HCT116 (cell line): ENCODE measurements at regions not wholly inside any gene's neighbourhood (a gene's known extent, or its start where the extent isn't known, plus 50 kb on each side); places are given as distances from the start of the nearest gene placed in this dataset.

Experiments
- ATAC-seq: fragments of 200-7000 bp; cut with Tn5 transposase; 2 replicates; pipeline ENCODE4 v1.9.1; 2020; ENCODE audit warnings: mild to moderate bottlenecking, moderate library complexity
- BruUV-seq: library from RNA; stranded (reverse); fragments of 400-500 nt; replicated peaks from 2 replicates; lab custom pipeline; 2021; lab: Mats Ljungman, UMichigan
- CTCF ChIA-PET: fragments of 300-600 bp; sonication (Branson Sonifier 250); formaldehyde crosslinking; loops from one replicate; lab custom pipeline; 2021; ENCODE audit warnings: antibody characterized with exemption; lab: Charles Lee
- POLR2A ChIA-PET: fragments of 300-600, 350-600 bp; sonication (Branson Sonifier 250); formaldehyde crosslinking; loops from one replicate; lab custom pipeline; 2021; ENCODE audit warnings: antibody characterized with exemption; lab: Charles Lee
- RAD21 ChIA-PET, 2 experiments: fragments of 300-600 bp; sonication (Branson Sonifier 250); formaldehyde crosslinking; loops; one replicate each; lab custom pipeline; 2023; ENCODE audit warnings: low total read pairs in 2 of 2; ENCODE audit not compliant: uncharacterized antibody in 2 of 2, unreplicated experiment in 2 of 2, low non-redundant PET in 1 of 2; lab: Charles Lee
- DNase-seq: peaks from one replicate; pipeline ENCODE4 v3.0.0-alpha.2; 2010; ENCODE audit warnings: low read depth, low spot score
- H2AFZ ChIP-seq: fragments of 200-600 bp; shearing (Covaris generic), sonication (generic); 2 replicates; pipeline ENCODE4 v1.6.1; 2017; ENCODE audit warnings: low read depth, mixed run types, mixed read lengths, antibody characterized with exemption, low read length; ENCODE audit not compliant: poor library complexity, severe bottlenecking
- H3K27ac ChIP-seq: 2 replicates; pipeline ENCODE4 v1.5.1; 2012; ENCODE audit warnings: low read depth, low read length
- H3K27me3 ChIP-seq: fragments of 200-600 bp; sonication (generic); 2 replicates; pipeline ENCODE4 v1.6.1; 2016; ENCODE audit warnings: mixed run types, low read length, mixed read lengths; ENCODE audit not compliant: insufficient read depth
- H3K36me3 ChIP-seq, 2 experiments: fragments of 200-500 bp in 1 of 2; fragments of 200-600 bp in 1 of 2; sonication (Bioruptor generic) in 1 of 2; sonication (generic) in 1 of 2; 2 replicates each; pipeline versions ENCODE4 v1.5.1 to v1.6.1; 2014 to 2016; ENCODE audit warnings: low read length in 2 of 2, inconsistent platforms in 1 of 2, mixed read lengths in 1 of 2, mixed run types in 1 of 2; ENCODE audit not compliant: insufficient read depth in 2 of 2, control insufficient read depth in 1 of 2
- H3K4me1 ChIP-seq, 2 experiments: fragments of 200-600 bp in 1 of 2; sonication (generic) in 1 of 2; 2 replicates each; pipeline versions ENCODE4 v1.5.1 to v1.6.1; 2012 to 2017; ENCODE audit warnings: low read length in 2 of 2, inconsistent platforms in 1 of 2, mild to moderate bottlenecking in 1 of 2, mixed read lengths in 1 of 2, mixed run types in 1 of 2, moderate library complexity in 1 of 2; ENCODE audit not compliant: insufficient read depth in 2 of 2, control insufficient read depth in 1 of 2
- H3K4me2 ChIP-seq: fragments of 200-600 bp; sonication (generic); 2 replicates; pipeline ENCODE4 v1.6.1; 2017; ENCODE audit warnings: mixed run types, low read length, mixed read lengths
- H3K4me3 ChIP-seq, 2 experiments: fragments of 200-600 bp in 1 of 2; sonication (generic) in 1 of 2; replicated peaks in 1 of 2; 2 replicates each; pipeline ENCODE4 v1.5.1; 2011 to 2016; ENCODE audit warnings: low read length in 2 of 2, control low read depth in 1 of 2, low read depth in 1 of 2, mild to moderate bottlenecking in 1 of 2, mixed read lengths in 1 of 2, mixed run types in 1 of 2
- H3K79me2 ChIP-seq: fragments of 200-600 bp; sonication (generic); 2 replicates; pipeline ENCODE4 v1.6.1; 2017; ENCODE audit warnings: mild to moderate bottlenecking, mixed run types, low read length, moderate library complexity, mixed read lengths; ENCODE audit not compliant: insufficient read depth
- H3K9ac ChIP-seq: fragments of 200-600 bp; sonication (generic); 2 replicates; pipeline ENCODE4 v1.6.1; 2016; ENCODE audit warnings: low read length, mixed read lengths
- H3K9me2 ChIP-seq: fragments of 200-600 bp; sonication (generic), shearing (Covaris generic); 2 replicates; pipeline ENCODE4 v1.6.1; 2017; ENCODE audit warnings: mixed run types, mild to moderate bottlenecking, moderate library complexity; ENCODE audit not compliant: insufficient read depth
- H3K9me3 ChIP-seq, 2 experiments: fragments of 200-500 bp in 1 of 2; fragments of 200-600 bp in 1 of 2; sonication (Bioruptor generic) in 1 of 2; sonication (generic) in 1 of 2; 2 replicates each; pipeline ENCODE4 v1.6.1; 2014 to 2017; ENCODE audit warnings: low read length in 2 of 2, mixed read lengths in 2 of 2, inconsistent platforms in 1 of 2, low read depth in 1 of 2, mild to moderate bottlenecking in 1 of 2, mixed run types in 1 of 2, moderate library complexity in 1 of 2; ENCODE audit not compliant: control insufficient read depth in 1 of 2, insufficient read depth in 1 of 2
- H4K20me1 ChIP-seq: fragments of 200-600 bp; sonication (generic), shearing (Covaris generic); 2 replicates; pipeline ENCODE4 v1.6.1; 2017; ENCODE audit warnings: mixed run types, mild to moderate bottlenecking, moderate library complexity; ENCODE audit not compliant: insufficient read depth
- EZH2 ChIP-seq: fragments of 200-600 bp; sonication (generic); IDR thresholded peaks from 2 replicates; pipeline ENCODE4 v1.6.1; 2017; ENCODE audit warnings: antibody characterized with exemption, mixed run types
- FOSL1 ChIP-seq: IDR thresholded peaks from 2 replicates; pipeline ENCODE4 v1.6.1; 2012; ENCODE audit warnings: low read depth
- POLR2AphosphoS5 ChIP-seq: IDR thresholded peaks from 2 replicates; pipeline ENCODE4 v1.6.1; 2011; ENCODE audit warnings: mild to moderate bottlenecking, low read depth, low read length, moderate library complexity
- SIN3A ChIP-seq: IDR thresholded peaks from 2 replicates; pipeline ENCODE4 v1.6.1; 2012; ENCODE audit warnings: low read depth
- SP1 ChIP-seq: IDR thresholded peaks from 2 replicates; pipeline ENCODE4 v1.6.1; 2012; ENCODE audit warnings: low read depth
- intact Hi-C: fragments of 100-400 bp; cut with micrococcal nuclease; formaldehyde crosslinking; loops from 2 replicates; pipeline ENCODE4 v1.10.0; 2022
- TF ChIP-seq, protein P1 (sequence below): IDR thresholded peaks from 2 replicates; pipeline ENCODE4 v1.6.1; 2012
- TF ChIP-seq, protein P2 (sequence below): IDR thresholded peaks from 2 replicates; pipeline ENCODE4 v1.6.1; 2012; ENCODE audit warnings: low read depth

DNA sequence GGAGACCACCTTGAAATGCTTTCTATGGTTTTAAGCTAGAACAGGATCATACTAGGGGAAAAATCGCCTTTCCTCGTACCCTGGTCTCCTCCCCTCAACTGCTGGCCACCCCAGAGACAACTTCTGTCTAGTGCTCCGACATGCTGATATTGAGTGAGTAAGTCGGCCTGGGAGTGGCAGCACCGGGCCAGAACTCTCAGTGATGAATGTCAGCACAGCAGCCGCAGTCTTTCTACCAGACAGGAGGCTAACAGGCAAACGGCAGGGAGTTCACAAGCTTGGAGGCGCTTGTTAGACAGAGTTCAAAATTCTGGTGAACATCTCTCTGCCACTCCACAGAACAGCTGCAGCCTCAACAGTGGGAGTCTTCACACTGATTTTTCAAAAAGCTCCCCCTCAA lies 716.9 kb downstream of the ADGRL2 start:
- ATAC-seq (no peak), DNase-seq (no peak)
- Histone ChIP-seq H3K79me2 (no peaks in the 10 kb centered on the region), H3K9ac (no peak overlapping the region), H4K20me1 (no peaks in the 10 kb centered on the region), H3K36me3 (no peaks in the 10 kb centered on the region), H3K9me2 (no peaks in the 10 kb centered on the region), H3K27ac (no peak overlapping the region), H3K27me3 (no peaks in the 10 kb centered on the region), H3K9me3 (0 out of 4 replicates have a peak, but pooled peaks cover 0 to 3% of the 10 kb centered on the region in 2 experiments), H3K4me3 (no peak overlapping the region), H3K4me2 (no peak overlapping the region), H2AFZ (no peak overlapping the region), H3K4me1 (no peaks in the 10 kb centered on the region)
- intact Hi-C loops, result no loop called here
- no TSS peak for BruUV-seq
- ChIA-PET RAD21 (no interaction called here), POLR2A (no interaction called here), CTCF (no interaction called here)
- TF ChIP-seq, protein P1, sequence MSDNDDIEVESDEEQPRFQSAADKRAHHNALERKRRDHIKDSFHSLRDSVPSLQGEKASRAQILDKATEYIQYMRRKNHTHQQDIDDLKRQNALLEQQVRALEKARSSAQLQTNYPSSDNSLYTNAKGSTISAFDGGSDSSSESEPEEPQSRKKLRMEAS, result no peak
- no peak for TF ChIP-seq EZH2
- TF ChIP-seq SIN3A, result no peak
- TF ChIP-seq SP1, result no peak
- no peak for TF ChIP-seq FOSL1
- TF ChIP-seq, protein P2, sequence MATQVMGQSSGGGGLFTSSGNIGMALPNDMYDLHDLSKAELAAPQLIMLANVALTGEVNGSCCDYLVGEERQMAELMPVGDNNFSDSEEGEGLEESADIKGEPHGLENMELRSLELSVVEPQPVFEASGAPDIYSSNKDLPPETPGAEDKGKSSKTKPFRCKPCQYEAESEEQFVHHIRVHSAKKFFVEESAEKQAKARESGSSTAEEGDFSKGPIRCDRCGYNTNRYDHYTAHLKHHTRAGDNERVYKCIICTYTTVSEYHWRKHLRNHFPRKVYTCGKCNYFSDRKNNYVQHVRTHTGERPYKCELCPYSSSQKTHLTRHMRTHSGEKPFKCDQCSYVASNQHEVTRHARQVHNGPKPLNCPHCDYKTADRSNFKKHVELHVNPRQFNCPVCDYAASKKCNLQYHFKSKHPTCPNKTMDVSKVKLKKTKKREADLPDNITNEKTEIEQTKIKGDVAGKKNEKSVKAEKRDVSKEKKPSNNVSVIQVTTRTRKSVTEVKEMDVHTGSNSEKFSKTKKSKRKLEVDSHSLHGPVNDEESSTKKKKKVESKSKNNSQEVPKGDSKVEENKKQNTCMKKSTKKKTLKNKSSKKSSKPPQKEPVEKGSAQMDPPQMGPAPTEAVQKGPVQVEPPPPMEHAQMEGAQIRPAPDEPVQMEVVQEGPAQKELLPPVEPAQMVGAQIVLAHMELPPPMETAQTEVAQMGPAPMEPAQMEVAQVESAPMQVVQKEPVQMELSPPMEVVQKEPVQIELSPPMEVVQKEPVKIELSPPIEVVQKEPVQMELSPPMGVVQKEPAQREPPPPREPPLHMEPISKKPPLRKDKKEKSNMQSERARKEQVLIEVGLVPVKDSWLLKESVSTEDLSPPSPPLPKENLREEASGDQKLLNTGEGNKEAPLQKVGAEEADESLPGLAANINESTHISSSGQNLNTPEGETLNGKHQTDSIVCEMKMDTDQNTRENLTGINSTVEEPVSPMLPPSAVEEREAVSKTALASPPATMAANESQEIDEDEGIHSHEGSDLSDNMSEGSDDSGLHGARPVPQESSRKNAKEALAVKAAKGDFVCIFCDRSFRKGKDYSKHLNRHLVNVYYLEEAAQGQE, result no peak

DNA sequence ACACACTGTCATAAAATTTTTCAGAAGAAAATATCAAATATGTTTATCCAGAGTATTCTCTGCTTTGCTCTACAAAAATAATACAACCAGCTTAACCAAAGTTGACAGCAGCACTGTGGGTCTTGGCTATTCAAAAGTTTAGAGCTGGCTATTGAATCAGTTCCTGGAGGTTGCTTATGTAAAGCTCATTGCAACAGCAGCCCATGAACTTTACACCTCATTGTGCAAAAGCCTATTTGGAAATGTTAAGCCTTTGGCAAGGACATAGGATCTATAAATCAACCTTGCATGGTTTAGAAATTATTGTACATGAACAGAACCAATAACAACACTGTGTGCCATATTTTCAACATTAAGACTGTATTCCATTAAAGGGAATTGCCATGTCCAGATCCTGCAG lies 714.9 kb downstream of the ADGRL2 start:
- ChIA-PET RAD21 (no interaction called here), POLR2A (no interaction called here), CTCF (no interaction called here)
- intact Hi-C loops, result no loop called here
- Histone ChIP-seq H3K27me3 (no peaks in the 10 kb centered on the region), H3K36me3 (no peaks in the 10 kb centered on the region), H3K27ac (no peak overlapping the region), H3K9me3 (peaks cover 0 to 5% of the 10 kb centered on the region in 2 experiments; a peak in 2 of 4 replicates), H3K9me2 (no peaks in the 10 kb centered on the region), H3K9ac (no peak overlapping the region), H3K79me2 (no peaks in the 10 kb centered on the region), H3K4me2 (no peak overlapping the region), H3K4me1 (no peaks in the 10 kb centered on the region), H4K20me1 (no peaks in the 10 kb centered on the region), H3K4me3 (no peak overlapping the region), H2AFZ (no peak overlapping the region)
- no peak for TF ChIP-seq POLR2AphosphoS5
- DNase-seq, result no peak
- no TSS peak for BruUV-seq
- no peak for ATAC-seq
